GM13976 (cell line): ENCODE measurements at regions not wholly inside any gene's neighbourhood (a gene's known extent, or its start where the extent isn't known, plus 50 kb on each side); places are given as distances from the start of the nearest gene placed in this dataset.

Experiments
- DNase-seq: peaks from one replicate; pipeline ENCODE4 v3.0.0; 2012; ENCODE audit warnings: low spot score
- CTCF ChIP-seq: IDR thresholded peaks from 2 replicates; pipeline ENCODE4 v1.5.1; 2012; ENCODE audit warnings: borderline replicate concordance, mild to moderate bottlenecking; ENCODE audit not compliant: insufficient read depth; ENCODE audit errors: extremely low read depth, missing control alignments, control extremely low read depth
- in situ Hi-C: fragments of 300-500 bp; cut with MboI; formaldehyde crosslinking; loops from one replicate; pipeline ENCODE4 v1.12.0; 2022; ENCODE audit warnings: low sequenced_read_pairs, mixed read lengths, inconsistent platforms; ENCODE audit not compliant: unreplicated experiment

- TF ChIP-seq CTCF, result no peak
- in situ Hi-C loops, result no loop called here
These were observed 189.2 kb upstream of the LPP start for GRCh38 chr3:187964760-187965159.

GRCh38 chr3:187966096-187966495, 187.9 kb upstream of the LPP start:
- DNase-seq, result no peak
- in situ Hi-C loops, result no loop called here
- TF ChIP-seq CTCF, result no peak

More at GRCh38 chr3:187964760-187965159, 189.2 kb upstream of the LPP start:
- no peak for DNase-seq

GRCh38 chr3:187966636-187967406, 187.1 kb upstream of the LPP start:
- in situ Hi-C loops, result no loop called here
- DNase-seq, result no peak
- no peak for TF ChIP-seq CTCF

GRCh38 chr3:187967993-187968392, 186.0 kb upstream of the LPP start:
- in situ Hi-C loops, result no loop called here
- TF ChIP-seq CTCF, result no peak
- no peak for DNase-seq

GRCh38 chr3:187968883-187969580, 184.9 kb upstream of the LPP start:
- DNase-seq, result no peak
- in situ Hi-C loops, result no loop called here
- no peak for TF ChIP-seq CTCF

- DNase-seq, result no peak
- TF ChIP-seq CTCF, result no peak
- in situ Hi-C loops, result no loop called here
These were observed 184.4 kb upstream of the LPP start for GRCh38 chr3:187969581-187969950.
